Ishikawa (cell line): ENCODE measurements at regions not wholly inside any gene's neighbourhood (a gene's known extent, or its start where the extent isn't known, plus 50 kb on each side); places are given as distances from the start of the nearest gene placed in this dataset.

ENCODE experiments used
- EP300 ChIP-seq: IDR thresholded peaks from 2 replicates; pipeline ENCODE4 v1.6.1; 2012; ENCODE audit warnings: borderline replicate concordance
- FOXM1 ChIP-seq: IDR thresholded peaks from 2 replicates; pipeline ENCODE4 v1.6.1; 2012; ENCODE audit warnings: low read depth, borderline replicate concordance
- NFIC ChIP-seq: IDR thresholded peaks from 2 replicates; pipeline ENCODE4 v1.6.1; 2012
- RAD21 ChIP-seq: IDR thresholded peaks from 2 replicates; pipeline ENCODE4 v1.6.1; 2012; ENCODE audit warnings: low read depth
- REST ChIP-seq: IDR thresholded peaks from 2 replicates; pipeline ENCODE4 v1.6.1; 2012; ENCODE audit warnings: low read depth, mild to moderate bottlenecking

- no peak for TF ChIP-seq RAD21
- TF ChIP-seq EP300, result no peak
- no peak for TF ChIP-seq FOXM1
- TF ChIP-seq REST, result no peak
- TF ChIP-seq NFIC, result no peak
Measured at GRCh38 chr5:61878471-61878870, 427.5 kb upstream of the KIF2A start.
